ENCODE measurements at regions not wholly inside any gene's neighbourhood (a gene's known extent, or its start where the extent isn't known, plus 50 kb on each side); places are given as distances from the start of the nearest gene placed in this dataset.

DNA sequence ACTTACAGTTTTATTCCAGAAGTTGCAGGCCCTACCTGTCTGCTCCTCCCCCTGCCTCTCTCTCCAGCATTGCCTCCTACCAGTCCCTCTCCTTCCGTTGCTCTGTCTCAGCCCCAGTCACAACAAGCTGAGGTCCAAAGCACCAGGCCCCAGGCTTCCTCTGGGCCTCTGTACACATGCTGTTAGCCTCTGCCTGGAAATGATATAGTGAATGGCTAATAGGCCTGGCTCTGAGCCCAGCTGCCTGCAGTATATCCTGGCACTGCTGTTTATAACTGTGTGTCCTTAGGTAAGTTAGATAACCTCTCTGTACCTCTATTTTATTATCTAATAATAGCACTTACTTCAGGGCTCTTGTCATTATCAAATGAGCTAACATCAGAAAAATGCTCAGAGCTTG, 114.9 kb upstream of the PWP1 start:
- DNase-seq (peak in 2 of 3 donors; percentile 16 to 34), ATAC-seq (ENCODE audit: insufficient read depth, low FRiP score) (no peak)
- Histone ChIP-seq H3K9ac (ENCODE audit: insufficient read depth in 1 of 2, low read length in 2 of 2) (no peak overlapping the region), H3K27me3 (ENCODE audit: control insufficient read depth in 3 of 3, insufficient read depth in 3 of 3, low read length in 2 of 3) (peaks cover 0 to 2% (median 0%) of the 10 kb centered on the region in 3 donors), H3K9me3 (ENCODE audit: control insufficient read depth in 4 of 4, insufficient read depth in 3 of 4, low read length in 3 of 4) (peaks cover 0 to 5% (median 0%) of the 10 kb centered on the region in 4 donors), H3K27ac (ENCODE audit: low read depth in 1 of 2, low read length in 1 of 2) (no peak overlapping the region), H3K36me3 (ENCODE audit: control insufficient read depth in 4 of 4, insufficient read depth in 4 of 4, low read length in 4 of 4) (no peaks in the 10 kb centered on the region), H3K4me1 (ENCODE audit: control insufficient read depth in 5 of 5, insufficient read depth in 5 of 5, low read length in 5 of 5) (no peaks in the 10 kb centered on the region), H3K4me3 (no peak overlapping the region)
- TF ChIP-seq, protein P1, sequence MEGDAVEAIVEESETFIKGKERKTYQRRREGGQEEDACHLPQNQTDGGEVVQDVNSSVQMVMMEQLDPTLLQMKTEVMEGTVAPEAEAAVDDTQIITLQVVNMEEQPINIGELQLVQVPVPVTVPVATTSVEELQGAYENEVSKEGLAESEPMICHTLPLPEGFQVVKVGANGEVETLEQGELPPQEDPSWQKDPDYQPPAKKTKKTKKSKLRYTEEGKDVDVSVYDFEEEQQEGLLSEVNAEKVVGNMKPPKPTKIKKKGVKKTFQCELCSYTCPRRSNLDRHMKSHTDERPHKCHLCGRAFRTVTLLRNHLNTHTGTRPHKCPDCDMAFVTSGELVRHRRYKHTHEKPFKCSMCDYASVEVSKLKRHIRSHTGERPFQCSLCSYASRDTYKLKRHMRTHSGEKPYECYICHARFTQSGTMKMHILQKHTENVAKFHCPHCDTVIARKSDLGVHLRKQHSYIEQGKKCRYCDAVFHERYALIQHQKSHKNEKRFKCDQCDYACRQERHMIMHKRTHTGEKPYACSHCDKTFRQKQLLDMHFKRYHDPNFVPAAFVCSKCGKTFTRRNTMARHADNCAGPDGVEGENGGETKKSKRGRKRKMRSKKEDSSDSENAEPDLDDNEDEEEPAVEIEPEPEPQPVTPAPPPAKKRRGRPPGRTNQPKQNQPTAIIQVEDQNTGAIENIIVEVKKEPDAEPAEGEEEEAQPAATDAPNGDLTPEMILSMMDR (IDR thresholded peaks at IDR 0.05; ENCODE audit: control extremely low read depth, extremely low read depth) = no peak
- 70 to 74% methylated on average over 1 of the region's 1 CpG for WGBS, 2 donors

- TF ChIP-seq, protein P1 (IDR thresholded peaks at IDR 0.05; ENCODE audit: control extremely low read depth, extremely low read depth) = no peak
- ATAC-seq (ENCODE audit: insufficient read depth, low FRiP score) (no peak), DNase-seq (no peak)
- no peak overlapping the region for H3K27ac ChIP-seq (ENCODE audit: low read depth in 1 of 2, low read length in 1 of 2)
- H3K4me3 ChIP-seq = no peak overlapping the region
- peaks cover 0 to 5% (median 0%) of the 10 kb centered on the region in 4 donors for H3K9me3 ChIP-seq (ENCODE audit: control insufficient read depth in 4 of 4, insufficient read depth in 3 of 4, low read length in 3 of 4)
- no peaks in the 10 kb centered on the region for H3K4me1 ChIP-seq (ENCODE audit: control insufficient read depth in 5 of 5, insufficient read depth in 5 of 5, low read length in 5 of 5)
- 86 to 93% methylated on average over 7 of the region's 7 CpGs for WGBS, 2 donors
- H3K36me3 ChIP-seq (ENCODE audit: control insufficient read depth in 4 of 4, insufficient read depth in 4 of 4, low read length in 4 of 4) = no peaks in the 10 kb centered on the region
- H3K9ac ChIP-seq (ENCODE audit: insufficient read depth in 1 of 2, low read length in 2 of 2) = no peak overlapping the region
- H3K27me3 ChIP-seq (ENCODE audit: control insufficient read depth in 3 of 3, insufficient read depth in 3 of 3, low read length in 2 of 3) = peaks cover 0 to 2% (median 0%) of the 10 kb centered on the region in 3 donors
These were observed 114.1 kb upstream of the PWP1 start for GRCh38 chr12:107571492-107571891.

DNA sequence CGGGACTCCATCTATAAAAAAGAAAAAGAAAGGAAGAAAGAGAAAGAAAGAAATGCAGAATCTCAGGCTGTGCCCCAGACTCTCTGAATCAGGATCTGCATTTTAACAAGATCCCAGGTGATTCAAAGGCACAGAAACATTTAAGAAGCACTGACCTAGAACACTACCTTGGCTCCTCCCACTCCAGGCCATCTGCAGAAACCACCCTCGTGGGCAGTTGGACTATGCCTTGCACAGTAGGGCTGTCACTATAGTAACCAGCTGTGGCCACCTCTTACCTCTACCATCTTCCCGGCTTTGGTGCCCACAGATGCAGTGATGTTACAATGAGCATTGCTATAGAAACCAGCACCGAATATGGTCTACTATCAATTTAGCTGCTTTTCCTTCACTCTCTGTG, 110.9 kb upstream of the PWP1 start:
- no peaks in the 10 kb centered on the region for H3K4me1 ChIP-seq (ENCODE audit: control insufficient read depth in 5 of 5, insufficient read depth in 5 of 5, low read length in 5 of 5)
- H3K9ac ChIP-seq (ENCODE audit: insufficient read depth in 1 of 2, low read length in 2 of 2) = no peak overlapping the region
- ATAC-seq (ENCODE audit: insufficient read depth, low FRiP score) = no peak
- peaks cover 0 to 7% (median 0%) of the 10 kb centered on the region in 4 donors for H3K9me3 ChIP-seq (ENCODE audit: control insufficient read depth in 4 of 4, insufficient read depth in 3 of 4, low read length in 3 of 4)
- no peak overlapping the region for H3K27ac ChIP-seq (ENCODE audit: low read depth in 1 of 2, low read length in 1 of 2)
- peaks cover 0 to 4% (median 2%) of the 10 kb centered on the region in 3 donors for H3K27me3 ChIP-seq (ENCODE audit: control insufficient read depth in 3 of 3, insufficient read depth in 3 of 3, low read length in 2 of 3)
- TF ChIP-seq, protein P1 (IDR thresholded peaks at IDR 0.05; ENCODE audit: control extremely low read depth, extremely low read depth) = no peak
- H3K4me3 ChIP-seq = no peak overlapping the region
- WGBS, 2 donors = 80 to 92% methylated on average over 4 of the region's 4 CpGs
- DNase-seq = no peak
- H3K36me3 ChIP-seq (ENCODE audit: control insufficient read depth in 4 of 4, insufficient read depth in 4 of 4, low read length in 4 of 4) = no peaks in the 10 kb centered on the region

Data from lung (tissue), 11 donors.